ENCODE measurements at regions not wholly inside any gene's neighbourhood (a gene's known extent, or its start where the extent isn't known, plus 50 kb on each side); places are given as distances from the start of the nearest gene placed in this dataset.

DNA sequence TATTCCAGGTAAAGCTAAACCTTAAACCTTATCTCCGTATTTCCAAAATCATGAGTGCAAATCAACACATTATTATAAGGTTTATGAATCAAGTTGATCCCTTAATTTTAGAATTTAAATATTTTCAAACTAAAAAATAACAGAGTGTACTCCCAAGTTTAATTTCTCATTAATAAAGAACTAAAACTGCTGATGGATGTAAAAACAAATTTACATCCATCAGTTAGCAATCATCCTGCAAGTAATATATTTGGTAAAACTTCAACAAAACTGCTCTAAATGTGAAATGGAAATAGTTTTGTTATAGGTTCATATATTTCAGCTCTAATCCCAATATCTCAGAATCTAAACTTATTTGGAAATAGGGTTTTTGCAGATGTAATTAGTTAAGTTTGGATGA lies 71.3 kb upstream of the ZNF804B start:
- TF ChIP-seq, protein P1, sequence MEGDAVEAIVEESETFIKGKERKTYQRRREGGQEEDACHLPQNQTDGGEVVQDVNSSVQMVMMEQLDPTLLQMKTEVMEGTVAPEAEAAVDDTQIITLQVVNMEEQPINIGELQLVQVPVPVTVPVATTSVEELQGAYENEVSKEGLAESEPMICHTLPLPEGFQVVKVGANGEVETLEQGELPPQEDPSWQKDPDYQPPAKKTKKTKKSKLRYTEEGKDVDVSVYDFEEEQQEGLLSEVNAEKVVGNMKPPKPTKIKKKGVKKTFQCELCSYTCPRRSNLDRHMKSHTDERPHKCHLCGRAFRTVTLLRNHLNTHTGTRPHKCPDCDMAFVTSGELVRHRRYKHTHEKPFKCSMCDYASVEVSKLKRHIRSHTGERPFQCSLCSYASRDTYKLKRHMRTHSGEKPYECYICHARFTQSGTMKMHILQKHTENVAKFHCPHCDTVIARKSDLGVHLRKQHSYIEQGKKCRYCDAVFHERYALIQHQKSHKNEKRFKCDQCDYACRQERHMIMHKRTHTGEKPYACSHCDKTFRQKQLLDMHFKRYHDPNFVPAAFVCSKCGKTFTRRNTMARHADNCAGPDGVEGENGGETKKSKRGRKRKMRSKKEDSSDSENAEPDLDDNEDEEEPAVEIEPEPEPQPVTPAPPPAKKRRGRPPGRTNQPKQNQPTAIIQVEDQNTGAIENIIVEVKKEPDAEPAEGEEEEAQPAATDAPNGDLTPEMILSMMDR (conservative IDR thresholded peaks at IDR 0.05; ENCODE audit: low read depth, low read length), result no peak
- no peak for TF ChIP-seq EZH2phosphoT487 (IDR thresholded peaks at IDR 0.05; ENCODE audit: borderline replicate concordance, low read length)
- TF ChIP-seq EZH2 (IDR thresholded peaks at IDR 0.05; ENCODE audit: low read length, unreplicated experiment), result no peak
